Psoas muscle (tissue), 7 donors: ENCODE measurements at regions not wholly inside any gene's neighbourhood (a gene's known extent, or its start where the extent isn't known, plus 50 kb on each side); places are given as distances from the start of the nearest gene placed in this dataset.

Experiments
- ATAC-seq, 4 donors: fragments of 200-7000 bp; cut with Tn5 transposase; one replicate each; pipeline ENCODE4 v1.9.1; 2020; ENCODE audit warnings: moderate library complexity in 3 of 4, mild to moderate bottlenecking in 2 of 4
- DNase-seq, 2 donors: peaks; one replicate each; pipeline ENCODE4 v3.0.0-alpha.2; 2020
- H3K27ac ChIP-seq: fragments of 200-600 bp; one replicate; pipeline ENCODE4 v1.8.0; 2022
- H3K27me3 ChIP-seq, 3 donors: fragments of 200-600 bp in 1 of 3; one replicate each; pipeline versions ENCODE4 v1.6.1 to v1.8.0; 2013 to 2022; ENCODE audit warnings: low read length in 2 of 3, mild to moderate bottlenecking in 2 of 3, moderate library complexity in 1 of 3; ENCODE audit not compliant: insufficient read depth in 3 of 3
- H3K36me3 ChIP-seq, 2 donors: fragments of 200-600 bp in 1 of 2; one replicate each; pipeline versions ENCODE4 v1.6.1 to v1.8.0; 2013 to 2022; ENCODE audit warnings: low read depth in 1 of 2, mild to moderate bottlenecking in 1 of 2, moderate library complexity in 1 of 2; ENCODE audit not compliant: insufficient read depth in 1 of 2
- H3K4me1 ChIP-seq: fragments of 200-600 bp; one replicate; pipeline ENCODE4 v1.8.0; 2022
- H3K4me3 ChIP-seq: fragments of 200-600 bp; one replicate; pipeline ENCODE4 v1.8.0; 2022; ENCODE audit warnings: mild to moderate bottlenecking
- H3K9me3 ChIP-seq: fragments of 200-600 bp; one replicate; pipeline ENCODE4 v1.8.0; 2022
- WGBS, 3 donors: extraction: QIAGEN DNeasy Blood & Tissue Kit; methylation state at CpG; one replicate each; pipeline versions ENCODE4 v1.1.6 to v1.1.7; 2013; 5-methylcytosine and 5-hydroxymethylcytosine counted together
- intact Hi-C, 2 donors: fragments of 100-400 bp; cut with DNase I; formaldehyde crosslinking; loops; one replicate each; pipeline versions ENCODE4 v1.11.0 to v1.14.2; 2022
- TF ChIP-seq, protein P1 (sequence below): fragments of 200-600 bp; IDR thresholded peaks from one replicate; pipeline ENCODE4 v1.8.0; 2022; ENCODE audit warnings: antibody characterized with exemption
- donor health status: healthy with polysubstance abuse.
- donor health status: DM: no; HTN: no; CAD: no; lungs with moderate emphysema.
- donor health status: Bipolar disorder and iron deficiency.
- donor health status: healthy.
- donor health status: DM: yes; HTN: yes; CAD: no.
- donor health status: DM: no; HTN: no; CAD: no.
- donor health status: DM: yes; HTN: yes; CAD: no.

DNA sequence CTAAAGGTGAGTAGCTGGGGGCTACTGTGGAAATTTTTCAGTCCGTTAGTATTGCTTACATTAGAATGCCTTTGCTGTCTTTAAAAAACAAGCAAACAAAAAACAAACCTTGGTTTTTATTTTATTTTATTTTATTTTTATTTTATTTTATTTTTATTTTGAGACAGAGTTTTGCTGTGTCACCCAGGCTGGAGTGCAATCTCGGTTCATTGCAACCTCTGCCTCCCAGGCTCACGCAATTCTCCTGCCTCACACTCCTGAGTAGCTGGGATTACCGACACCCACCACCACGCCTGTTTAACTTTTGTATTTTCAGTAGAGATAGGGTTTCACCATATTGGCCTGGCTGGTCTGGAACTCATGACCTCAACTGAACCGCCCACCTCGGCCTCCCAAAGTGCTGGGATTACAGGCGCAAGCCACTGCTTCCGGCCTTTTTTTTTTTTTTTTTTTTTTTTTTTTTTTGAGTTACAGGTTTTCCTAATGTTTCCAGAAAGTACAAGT lies 732.6 kb downstream of the KCNJ3 start:
- TF ChIP-seq, protein P1, sequence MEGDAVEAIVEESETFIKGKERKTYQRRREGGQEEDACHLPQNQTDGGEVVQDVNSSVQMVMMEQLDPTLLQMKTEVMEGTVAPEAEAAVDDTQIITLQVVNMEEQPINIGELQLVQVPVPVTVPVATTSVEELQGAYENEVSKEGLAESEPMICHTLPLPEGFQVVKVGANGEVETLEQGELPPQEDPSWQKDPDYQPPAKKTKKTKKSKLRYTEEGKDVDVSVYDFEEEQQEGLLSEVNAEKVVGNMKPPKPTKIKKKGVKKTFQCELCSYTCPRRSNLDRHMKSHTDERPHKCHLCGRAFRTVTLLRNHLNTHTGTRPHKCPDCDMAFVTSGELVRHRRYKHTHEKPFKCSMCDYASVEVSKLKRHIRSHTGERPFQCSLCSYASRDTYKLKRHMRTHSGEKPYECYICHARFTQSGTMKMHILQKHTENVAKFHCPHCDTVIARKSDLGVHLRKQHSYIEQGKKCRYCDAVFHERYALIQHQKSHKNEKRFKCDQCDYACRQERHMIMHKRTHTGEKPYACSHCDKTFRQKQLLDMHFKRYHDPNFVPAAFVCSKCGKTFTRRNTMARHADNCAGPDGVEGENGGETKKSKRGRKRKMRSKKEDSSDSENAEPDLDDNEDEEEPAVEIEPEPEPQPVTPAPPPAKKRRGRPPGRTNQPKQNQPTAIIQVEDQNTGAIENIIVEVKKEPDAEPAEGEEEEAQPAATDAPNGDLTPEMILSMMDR, result no peak
- DNase-seq (no peak), ATAC-seq (no peak)
- Histone ChIP-seq H3K4me3 (no peak overlapping the region), H3K27me3 (no peaks in the 10 kb centered on the region), H3K4me1 (no peaks in the 10 kb centered on the region), H3K27ac (no peak overlapping the region), H3K9me3 (no peaks in the 10 kb centered on the region), H3K36me3 (no peaks in the 10 kb centered on the region)
- intact Hi-C loops, result no loop called here
- 79 to 84% (median 82%) methylated on average over 9 of the region's 9 CpGs for WGBS, 3 donors

DNA sequence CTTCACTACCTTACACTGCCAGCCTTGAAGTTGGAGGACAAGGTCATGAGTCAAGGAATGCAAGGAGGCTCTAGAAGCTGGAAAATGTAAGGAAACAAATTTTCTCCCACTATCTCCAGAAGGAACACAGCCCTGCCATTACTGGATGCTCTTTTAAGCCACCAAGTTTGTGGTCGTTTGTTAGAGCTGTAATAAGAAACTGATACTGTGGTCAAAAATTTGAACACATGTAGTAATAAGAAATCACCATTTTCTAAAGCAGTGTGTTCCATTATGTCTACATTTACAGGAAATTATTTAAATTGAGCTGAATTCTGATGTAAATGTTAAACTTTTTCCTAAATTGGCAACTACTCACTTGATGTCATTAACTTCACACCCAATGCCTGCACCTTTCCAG lies 729.0 kb downstream of the KCNJ3 start:
- no peaks in the 10 kb centered on the region for H3K9me3 ChIP-seq
- no peaks in the 10 kb centered on the region for H3K27me3 ChIP-seq
- intact Hi-C loops, result no loop called here
- ATAC-seq, result no peak
- H3K27ac ChIP-seq, result no peak overlapping the region
- no peaks in the 10 kb centered on the region for H3K4me1 ChIP-seq
- H3K36me3 ChIP-seq, result no peaks in the 10 kb centered on the region
- no peak overlapping the region for H3K4me3 ChIP-seq
- TF ChIP-seq, protein P1, result no peak
- WGBS, 3 donors, result 25 to 35% (median 26%) methylated on average over 1 of the region's 1 CpG
- DNase-seq, result no peak

DNA sequence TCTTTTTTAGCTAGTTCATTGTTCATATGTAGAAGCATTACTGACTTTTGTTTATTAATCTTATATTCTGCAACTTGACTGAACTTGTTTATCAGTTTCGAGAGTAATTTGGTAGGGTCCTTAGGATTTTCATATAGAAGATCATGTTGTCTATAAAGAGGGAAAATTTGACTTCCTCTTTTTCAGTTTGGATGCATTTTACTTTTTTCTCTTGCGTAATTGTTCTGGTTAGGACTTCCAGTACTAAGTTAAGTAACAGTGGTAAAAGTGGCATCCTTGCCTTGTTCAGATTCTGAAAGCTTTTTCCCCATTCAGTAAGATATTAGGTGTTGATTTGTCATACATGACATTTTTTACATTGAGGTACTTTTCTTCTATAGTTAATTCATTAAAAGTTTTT lies 726.0 kb downstream of the KCNJ3 start:
- ATAC-seq (no peak), DNase-seq (no peak)
- H3K9me3 ChIP-seq, result no peaks in the 10 kb centered on the region
- H3K27ac ChIP-seq, result no peak overlapping the region
- H3K4me1 ChIP-seq, result no peaks in the 10 kb centered on the region
- H3K4me3 ChIP-seq, result no peak overlapping the region
- intact Hi-C loops, result no loop called here
- no peaks in the 10 kb centered on the region for H3K36me3 ChIP-seq
- WGBS, 3 donors, result 81 to 84% (median 83%) methylated on average over 2 of the region's 2 CpGs
- H3K27me3 ChIP-seq, result no peaks in the 10 kb centered on the region
- TF ChIP-seq, protein P1, result no peak

DNA sequence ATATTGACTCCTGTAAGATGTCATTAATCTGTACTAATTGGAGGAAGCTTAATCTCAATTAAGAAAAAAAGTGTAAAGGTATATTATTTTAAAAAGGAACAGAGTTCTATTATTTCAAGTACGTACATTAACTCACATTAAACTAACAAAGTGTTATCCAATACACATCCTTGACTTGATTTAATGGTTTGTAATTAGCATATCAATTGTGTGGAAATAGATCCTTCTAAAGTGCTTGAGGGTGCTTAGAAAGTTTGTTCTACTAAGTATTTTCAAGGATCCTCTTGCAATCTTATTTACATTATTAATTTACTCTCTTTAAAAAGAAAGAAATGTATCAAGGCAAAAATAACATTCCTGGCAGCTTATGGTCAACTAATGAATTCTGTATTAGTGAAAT lies 720.3 kb downstream of the KCNJ3 start:
- Histone ChIP-seq H3K36me3 (no peaks in the 10 kb centered on the region), H3K4me1 (no peaks in the 10 kb centered on the region), H3K9me3 (no peaks in the 10 kb centered on the region), H3K4me3 (no peak overlapping the region), H3K27ac (no peak overlapping the region), H3K27me3 (no peaks in the 10 kb centered on the region)
- DNase-seq (no peak), ATAC-seq (no peak)
- intact Hi-C loops, result no loop called here
- TF ChIP-seq, protein P1, result no peak
- WGBS, 3 donors, result 68 to 76% (median 76%) methylated on average over 1 of the region's 1 CpG

DNA sequence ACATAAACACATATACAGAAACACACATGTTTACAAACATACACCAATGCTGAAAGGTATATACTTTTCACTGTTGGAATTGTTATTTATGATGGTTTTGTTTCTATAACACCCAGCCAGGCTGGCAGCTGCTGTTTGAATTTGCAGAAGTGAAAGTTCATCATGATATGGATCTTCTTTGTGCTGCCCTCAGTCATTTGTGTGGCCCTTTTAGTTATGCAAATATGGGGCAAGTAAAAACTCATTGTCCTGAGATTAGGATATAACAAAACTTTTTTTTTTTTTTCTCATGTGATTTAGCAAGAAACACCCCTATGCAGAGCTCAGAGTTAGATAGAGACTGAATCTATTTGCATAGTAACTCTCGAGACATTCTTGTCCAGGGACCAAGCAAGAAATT lies 714.1 kb downstream of the KCNJ3 start:
- intact Hi-C loops, result no loop called here
- 78 to 86% (median 84%) methylated on average over 1 of the region's 1 CpG for WGBS, 3 donors
- no peaks in the 10 kb centered on the region for H3K27me3 ChIP-seq
- H3K27ac ChIP-seq, result no peak overlapping the region
- no peaks in the 10 kb centered on the region for H3K9me3 ChIP-seq
- no peak overlapping the region for H3K4me3 ChIP-seq
- no peaks in the 10 kb centered on the region for H3K4me1 ChIP-seq
- ATAC-seq (no peak), DNase-seq (no peak)
- no peaks in the 10 kb centered on the region for H3K36me3 ChIP-seq
- TF ChIP-seq, protein P1, result no peak
